HEK293 (cell line): ENCODE measurements at regions not wholly inside any gene's neighbourhood (a gene's known extent, or its start where the extent isn't known, plus 50 kb on each side); places are given as distances from the start of the nearest gene placed in this dataset.

ENCODE experiments used
- ATF2 ChIP-seq: fragments of 450-650 bp; formaldehyde crosslinking; IDR thresholded peaks from 2 replicates; pipeline ENCODE4 v1.5.1; 2016; ENCODE audit warnings: missing biosample characterization, missing genetic modification characterization, low read depth
- CTCF ChIP-seq: fragments of 450-650 bp; formaldehyde crosslinking; IDR thresholded peaks from 2 replicates; pipeline ENCODE4 v1.5.1; 2016; ENCODE audit warnings: missing biosample characterization, missing genetic modification characterization
- GLI4 ChIP-seq: fragments of 450-650 bp; formaldehyde crosslinking; IDR thresholded peaks from 2 replicates; pipeline ENCODE4 v1.5.1; 2016; ENCODE audit warnings: missing biosample characterization, missing genetic modification characterization
- SETDB1 ChIP-seq: IDR thresholded peaks from one replicate; pipeline ENCODE4 v1.6.1; 2017; ENCODE audit warnings: mild to moderate bottlenecking, low read length, moderate library complexity, mixed read lengths; ENCODE audit not compliant: insufficient read length
- ZNF23 ChIP-seq: fragments of 450-650 bp; formaldehyde crosslinking; IDR thresholded peaks from 2 replicates; pipeline ENCODE4 v1.5.1; 2016; ENCODE audit warnings: missing biosample characterization, missing genetic modification characterization, borderline replicate concordance

- TF ChIP-seq CTCF (tag by site-specific recombination) = no peak
- no peak for TF ChIP-seq ZNF23
- TF ChIP-seq SETDB1 = no peak
- TF ChIP-seq ATF2 (tag by site-specific recombination) = no peak
- TF ChIP-seq GLI4 = no peak
Observed at GRCh38 chr11:15779518-15779917, 576.8 kb downstream of the SOX6 start.
